Activated naive CD4-positive, alpha-beta T cell (primary cell): ENCODE measurements at regions not wholly inside any gene's neighbourhood (a gene's known extent, or its start where the extent isn't known, plus 50 kb on each side); places are given as distances from the start of the nearest gene placed in this dataset.

Experiments
- DNase-seq, 4 experiments: peaks; one replicate each; lab custom pipeline; 2025; lab: John Stamatoyannopoulos, UW

DNA sequence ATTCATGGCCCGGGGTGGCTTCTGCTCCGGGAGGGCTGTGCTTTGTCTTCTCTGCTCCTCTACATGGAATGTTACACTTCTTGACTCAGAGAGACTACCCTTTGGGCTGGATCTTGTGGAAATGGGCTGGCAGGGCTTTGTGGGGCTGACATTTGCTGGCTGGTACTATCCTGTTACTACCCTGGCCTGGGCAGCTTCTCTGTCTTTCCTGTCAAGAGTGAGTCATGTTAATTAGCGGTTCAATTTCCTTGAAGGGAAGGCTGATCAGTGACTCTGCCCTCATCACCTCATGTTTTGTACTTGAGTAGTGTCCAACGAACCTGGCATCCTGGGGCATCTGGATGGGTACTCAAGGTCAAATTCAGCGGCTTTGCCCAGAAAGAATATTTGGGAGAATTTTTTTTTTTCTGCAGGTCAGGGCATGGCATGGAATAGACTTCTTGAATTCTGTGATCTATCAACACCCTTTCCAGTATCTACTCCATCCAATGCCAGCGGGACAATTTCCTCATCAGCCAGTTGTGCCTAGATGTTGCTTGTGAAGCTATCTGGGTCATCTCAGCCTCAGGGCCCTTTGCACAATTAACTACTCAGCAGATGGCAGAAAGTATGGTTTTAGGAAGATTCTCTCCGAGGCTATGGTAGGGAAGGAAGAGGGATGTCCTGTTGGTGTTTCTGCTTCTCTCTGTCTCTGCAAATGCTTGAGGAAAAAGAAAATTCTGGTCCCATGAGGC lies 140.5 kb upstream of the PLET1 start:
- no peak for DNase-seq

DNA sequence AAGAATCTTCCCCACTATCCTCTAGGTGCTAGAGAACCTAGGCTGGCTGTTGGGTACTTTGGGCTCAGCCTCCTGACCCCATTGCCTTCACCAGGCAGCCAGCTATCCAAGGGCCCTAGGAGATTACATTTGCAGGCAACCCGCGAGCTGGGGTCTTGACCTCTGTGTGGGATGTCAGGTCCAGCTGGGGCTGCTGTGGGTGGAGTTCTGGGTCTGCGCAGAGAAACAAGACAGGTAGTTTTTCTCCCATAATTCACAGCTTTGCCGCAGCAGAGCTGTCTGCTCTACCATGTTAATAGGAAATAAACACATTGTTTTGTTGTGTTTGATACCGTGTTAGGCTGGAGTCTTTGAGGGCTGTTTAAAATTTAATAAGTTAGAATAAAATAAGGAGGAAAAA lies 142.8 kb upstream of the PLET1 start:
- DNase-seq: no peak

DNA sequence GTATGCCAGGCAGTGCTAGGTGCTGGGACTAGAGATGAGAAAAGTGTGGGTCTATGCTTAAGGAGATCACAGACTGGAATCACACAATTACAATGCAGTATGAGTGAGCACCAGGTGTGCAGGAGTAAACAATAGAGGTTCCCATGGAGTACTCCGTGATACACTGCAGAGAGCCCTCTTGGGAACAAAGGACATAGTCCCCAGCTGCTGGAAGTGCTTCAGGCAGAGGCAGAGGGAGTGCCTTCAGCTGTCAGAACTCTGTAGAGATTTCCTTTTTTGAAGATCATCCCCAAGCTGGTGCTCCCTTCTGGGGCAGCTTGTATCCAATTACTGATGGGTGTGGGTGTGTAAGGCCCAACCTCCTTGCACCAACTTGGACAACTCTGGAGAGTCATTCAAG lies 143.5 kb upstream of the PLET1 start:
- DNase-seq: no peak

DNA sequence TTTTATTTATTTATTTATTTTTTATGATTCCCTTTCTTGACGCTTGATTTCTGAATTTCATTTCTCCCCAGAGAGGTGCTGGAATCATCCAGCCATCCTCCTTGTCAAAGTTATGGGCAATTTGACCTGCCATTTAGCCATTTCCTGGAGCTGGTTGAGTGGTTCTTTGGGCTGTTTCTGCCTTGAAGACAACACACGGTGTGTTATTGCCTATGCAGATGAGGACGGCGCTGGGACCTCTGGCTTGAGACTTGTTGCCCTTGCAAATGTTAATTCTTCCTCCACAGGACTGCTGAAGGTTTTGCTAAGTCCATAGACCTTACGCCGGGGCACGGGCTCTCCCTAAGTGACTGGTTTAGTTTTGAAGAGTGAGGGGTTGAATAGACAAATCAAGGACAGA lies 147.9 kb upstream of the PLET1 start:
- no peak for DNase-seq

DNA sequence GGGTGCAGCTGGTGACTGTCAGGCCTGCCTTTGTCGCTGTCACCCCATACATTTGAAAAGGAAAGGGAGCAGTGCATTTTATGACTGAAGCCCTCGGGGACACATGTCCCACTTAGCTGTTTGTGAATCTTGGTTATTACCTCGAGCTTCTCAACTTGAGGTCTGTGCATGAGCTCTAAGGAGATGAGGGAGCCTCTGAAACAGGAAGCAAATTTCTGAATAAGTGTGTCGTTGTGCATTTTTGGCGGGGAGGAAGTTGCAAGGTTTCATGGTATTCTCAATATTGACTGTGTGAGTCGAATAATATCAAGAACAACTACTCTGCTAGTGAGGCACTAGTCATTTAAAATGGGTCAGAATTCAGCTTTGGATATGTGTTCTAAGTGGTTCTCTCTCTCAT lies 149.7 kb upstream of the PLET1 start:
- DNase-seq: no peak

DNA sequence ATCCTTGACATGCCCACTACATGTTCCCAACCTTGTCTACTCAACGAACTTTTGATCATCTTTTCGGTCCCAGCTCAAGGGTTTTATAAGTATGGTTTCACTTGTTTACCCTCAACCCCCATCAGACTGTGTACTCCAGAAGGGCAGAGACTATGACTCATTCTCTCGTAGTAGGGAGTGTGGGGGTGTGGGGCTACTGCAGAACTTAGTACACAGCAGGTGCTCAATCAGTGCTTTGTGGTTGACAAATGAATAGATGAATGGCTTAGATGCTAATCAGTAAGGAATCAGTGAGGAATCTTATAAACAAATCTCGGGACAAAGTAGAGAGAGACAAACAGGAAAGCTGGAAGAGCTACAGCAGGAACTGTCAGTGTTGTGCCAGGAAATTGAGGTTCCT lies 151.7 kb upstream of the PLET1 start:
- DNase-seq: no peak

DNA sequence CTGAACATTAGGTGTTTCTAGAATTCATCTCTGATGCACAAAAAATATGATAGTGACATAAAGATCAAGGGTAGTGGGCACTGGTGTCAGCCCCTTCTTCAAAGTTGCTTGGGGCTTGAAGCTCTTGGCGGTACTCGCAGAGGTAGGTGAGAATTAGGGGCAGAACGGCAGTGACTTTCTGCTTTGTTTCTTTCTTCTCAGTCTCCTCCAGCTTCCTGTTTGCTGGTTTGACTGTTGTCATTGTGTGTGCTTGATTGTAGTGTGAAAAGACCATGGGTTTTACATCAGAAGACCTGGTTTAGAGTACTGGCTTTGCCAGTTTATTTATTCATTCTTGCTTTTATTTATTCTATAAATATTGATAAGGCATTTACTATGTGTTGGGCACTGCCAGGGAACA lies 156.7 kb upstream of the PLET1 start:
- DNase-seq: no peak

DNA sequence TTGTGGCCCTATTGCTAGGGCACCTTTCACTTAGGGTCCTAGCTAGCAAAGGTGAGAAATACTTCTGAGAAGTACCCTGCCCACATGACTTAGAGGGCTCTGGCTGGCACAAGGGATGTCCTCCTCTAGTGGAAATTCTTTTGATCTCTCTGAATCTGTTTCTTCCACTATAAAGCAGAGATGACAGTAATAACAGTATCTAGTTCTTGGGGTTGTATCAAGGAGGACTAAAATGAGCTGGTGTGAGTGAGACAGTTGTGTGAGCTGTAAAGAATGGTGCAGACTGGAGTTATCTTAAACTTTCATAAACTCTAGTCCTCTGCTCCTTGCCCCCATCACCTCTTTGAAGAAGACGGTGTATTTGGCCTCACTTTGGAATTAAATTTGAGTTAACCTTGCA lies 157.8 kb upstream of the PLET1 start:
- no peak for DNase-seq

DNA sequence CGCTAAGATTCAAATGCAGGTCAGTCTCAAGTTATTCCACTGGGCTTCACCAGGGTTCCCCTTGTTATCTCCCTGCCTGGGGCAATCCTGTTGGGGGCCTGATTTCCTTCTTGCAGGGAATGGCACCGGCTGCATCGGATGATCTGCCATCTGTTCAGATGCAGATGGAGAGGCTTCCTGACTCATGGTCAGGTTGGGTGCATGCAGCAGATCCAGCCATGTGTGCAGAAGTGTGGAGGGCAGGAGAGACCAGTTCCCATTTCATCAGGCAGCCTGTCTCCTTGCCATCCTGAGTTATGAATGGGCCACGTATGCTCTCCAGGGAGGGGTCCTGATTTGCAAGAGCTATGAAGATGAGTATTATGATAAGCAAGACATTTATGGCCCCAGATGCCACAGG lies 161.2 kb upstream of the PLET1 start:
- DNase-seq: no peak

DNA sequence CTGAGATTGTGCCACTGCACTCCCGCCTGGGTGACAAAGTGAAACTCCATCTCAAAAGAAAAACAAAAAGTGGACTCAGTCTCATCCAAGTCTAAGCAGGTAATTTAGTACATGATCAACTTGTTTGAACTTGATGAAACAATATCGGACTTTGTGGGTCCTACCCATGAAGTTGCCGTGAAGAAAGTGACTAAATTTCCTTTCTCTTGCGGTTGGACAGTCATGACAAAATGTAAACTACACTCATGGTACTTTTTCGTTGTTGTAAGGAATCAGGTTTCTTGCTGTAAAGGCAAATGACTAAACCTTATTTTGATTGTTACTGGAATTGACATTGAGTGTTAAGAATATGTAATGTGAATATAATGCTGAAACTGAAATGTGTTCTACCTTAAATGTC lies 164.5 kb upstream of the PLET1 start:
- no peak for DNase-seq

DNA sequence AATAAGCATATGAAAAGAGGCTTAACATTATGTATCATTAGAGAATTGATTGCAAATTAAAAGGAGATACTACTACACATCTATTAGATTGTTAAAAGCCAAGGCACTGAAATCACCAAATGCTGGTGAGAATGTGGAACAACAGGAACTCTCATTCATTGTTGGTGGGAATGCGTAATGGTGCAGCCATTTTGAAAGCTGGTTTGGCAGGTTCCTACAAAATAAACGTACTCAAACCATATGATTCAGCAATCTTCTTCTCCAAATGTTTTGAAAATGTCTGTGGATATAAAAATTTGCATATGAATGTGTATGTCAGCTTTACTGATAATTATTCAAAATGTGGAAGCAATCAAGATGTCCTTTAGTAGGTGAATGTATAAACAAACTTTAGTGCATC lies 176.4 kb upstream of the PLET1 start:
- DNase-seq: no peak

DNA sequence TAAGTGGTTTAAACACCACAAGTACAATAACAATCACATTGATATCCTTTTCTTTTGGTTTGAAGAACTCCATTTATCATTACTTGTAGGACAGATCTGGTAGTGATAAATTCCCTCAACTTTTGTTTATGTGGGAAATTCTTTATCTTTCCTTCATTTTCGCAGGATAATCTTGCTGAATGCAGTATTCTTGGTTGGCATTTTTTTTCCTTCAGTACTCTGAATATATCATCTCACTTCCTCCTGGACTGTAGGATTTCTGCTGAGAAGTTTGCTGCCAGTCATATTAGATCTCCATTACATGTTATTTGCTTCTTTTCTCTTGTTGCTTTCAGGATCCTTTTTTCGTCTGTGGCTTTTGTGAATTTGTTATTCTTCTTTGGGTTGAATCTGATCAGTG lies 179.0 kb upstream of the PLET1 start:
- DNase-seq: no peak

DNA sequence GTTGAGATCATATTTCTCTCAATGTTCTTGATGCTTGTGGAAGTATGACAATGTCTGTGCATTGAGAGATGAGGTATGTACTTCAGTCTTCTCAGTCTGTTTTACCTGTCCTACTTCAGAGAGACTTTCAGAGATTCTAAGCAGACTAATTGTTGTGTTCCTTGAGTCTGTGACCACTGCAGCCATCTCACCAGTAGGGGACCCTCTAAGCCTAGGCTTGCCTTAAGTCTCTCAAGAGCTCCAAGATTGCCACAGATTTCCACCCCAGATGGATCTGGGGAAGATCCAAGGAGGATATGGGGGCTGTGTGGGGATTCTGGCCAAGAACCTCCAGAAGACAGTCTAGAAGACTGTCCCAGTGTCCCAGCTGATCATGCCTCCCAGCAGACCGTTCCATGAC lies 179.9 kb upstream of the PLET1 start:
- DNase-seq: no peak

DNA sequence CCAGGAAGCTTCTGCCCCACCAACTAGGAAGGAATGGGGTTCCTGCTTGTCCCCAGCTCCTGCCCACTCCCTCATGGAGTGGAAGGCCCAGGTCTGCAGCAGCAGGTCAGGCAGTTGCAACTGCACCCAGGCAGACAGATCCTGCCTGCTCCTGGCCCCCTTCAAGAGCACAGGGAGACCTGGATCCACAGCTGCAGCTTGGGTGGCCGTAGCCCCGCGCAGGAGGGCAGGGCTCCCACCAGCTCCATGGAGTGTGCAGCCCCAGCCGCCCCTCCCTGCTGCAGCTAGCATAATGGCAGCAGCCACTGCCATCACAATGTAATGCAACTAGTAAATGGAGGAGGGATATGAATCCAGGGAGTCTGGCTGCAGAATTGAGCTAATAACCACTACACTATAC lies 187.5 kb upstream of the PLET1 start:
- DNase-seq: no peak

DNA sequence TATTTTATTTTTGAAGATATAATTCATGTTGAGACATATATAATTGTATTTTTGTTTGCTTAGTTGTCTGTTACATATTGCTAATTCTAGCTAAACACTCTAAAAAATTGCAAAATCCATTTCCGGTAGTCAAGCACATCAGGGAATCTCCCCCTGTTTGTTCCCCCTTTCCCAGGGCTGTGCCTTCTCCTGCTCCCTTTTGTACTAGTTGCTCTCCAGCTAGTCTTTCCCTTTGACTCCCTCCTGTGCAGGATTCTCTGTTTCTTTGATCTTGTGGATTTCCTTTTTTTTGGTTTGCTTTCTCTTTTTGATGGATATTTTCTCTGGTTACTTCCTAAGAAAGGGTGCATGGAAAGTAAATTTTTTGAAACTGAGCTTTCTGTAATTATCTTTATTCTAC lies 188.1 kb upstream of the PLET1 start:
- no peak for DNase-seq

DNA sequence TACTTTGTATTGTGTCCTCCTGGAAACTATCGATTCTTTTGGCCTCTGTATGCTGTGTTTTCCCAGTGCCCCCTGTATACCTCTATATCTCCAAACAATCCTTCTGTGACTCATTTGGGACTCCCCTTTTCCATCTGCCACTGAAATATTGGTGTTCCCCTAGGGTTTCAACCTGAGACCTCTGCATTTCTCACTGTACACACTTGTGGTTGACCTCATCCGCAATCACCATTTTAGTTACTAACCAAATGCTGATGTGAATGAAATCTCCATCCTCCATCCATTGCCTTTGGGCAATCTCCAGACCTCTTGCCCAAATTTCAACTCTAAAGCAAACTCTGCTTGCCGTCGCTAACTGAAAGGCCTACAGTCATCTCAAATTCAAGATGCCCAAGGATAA lies 190.6 kb upstream of the PLET1 start:
- DNase-seq: no peak

DNA sequence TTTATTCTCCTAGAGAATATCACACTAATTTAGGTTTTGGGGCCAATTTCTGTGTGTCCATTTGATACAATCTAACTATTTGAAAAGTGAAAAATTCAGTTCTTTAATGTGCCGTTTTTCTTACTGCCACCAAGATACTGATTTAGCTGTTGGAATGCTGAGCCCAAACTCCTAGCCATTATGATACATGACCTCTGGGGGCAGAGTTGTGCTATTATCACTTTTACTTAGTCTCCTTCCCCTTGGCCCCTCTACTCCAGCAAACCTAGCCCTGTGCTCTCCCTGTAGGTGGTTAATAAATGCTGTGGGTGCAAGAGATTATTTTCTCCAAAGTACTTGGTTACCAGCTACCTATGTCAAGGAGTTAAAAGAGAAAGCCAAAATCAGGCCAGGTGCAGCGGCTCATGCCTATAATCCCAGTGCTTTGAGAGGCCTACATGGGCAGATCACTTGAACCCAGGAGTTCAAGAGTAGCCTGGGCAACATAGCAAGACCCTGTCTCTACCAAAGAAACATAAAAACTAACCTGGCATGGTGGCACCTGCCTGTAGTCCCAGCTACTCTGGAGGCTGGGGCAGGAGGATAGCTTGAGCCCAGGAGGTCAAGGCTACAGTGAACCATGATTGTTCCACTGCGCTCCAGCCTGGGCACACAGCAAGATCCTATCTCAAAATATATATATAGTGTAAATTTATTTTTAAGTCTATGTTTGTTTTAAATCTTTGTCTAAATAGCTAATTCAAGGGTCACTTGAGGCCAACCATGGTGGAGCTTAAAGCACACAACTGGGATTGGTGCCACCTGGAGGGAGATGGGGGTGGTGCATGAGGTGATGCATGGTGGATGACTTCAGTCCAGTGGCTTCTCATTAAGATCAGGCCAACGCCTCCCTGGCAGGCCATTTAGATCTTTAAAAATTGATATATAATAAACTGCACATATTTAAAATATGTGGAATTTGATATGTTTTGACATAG lies 193.2 kb upstream of the PLET1 start:
- peak in 2 of 4 experiments; percentile 9 to 15 for DNase-seq

DNA sequence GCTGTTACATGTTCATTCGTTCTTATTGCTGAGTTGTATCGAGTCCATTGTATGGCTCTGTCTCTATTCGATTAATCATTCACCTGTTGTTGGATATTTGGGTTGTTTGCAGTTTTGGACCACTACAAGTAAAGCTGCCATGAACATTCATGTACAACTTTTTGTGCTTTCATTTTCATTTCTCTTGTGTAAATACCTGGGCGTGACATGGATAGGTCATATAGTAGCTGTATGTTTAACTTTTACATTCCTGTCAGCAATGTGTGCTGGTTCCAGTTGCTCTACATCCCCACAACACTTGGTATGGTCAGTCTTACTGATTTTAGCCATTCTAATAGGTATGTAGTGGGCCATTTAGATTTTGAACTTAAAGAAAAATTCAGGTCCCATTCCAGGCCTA lies 194.2 kb upstream of the PLET1 start:
- no peak for DNase-seq

DNA sequence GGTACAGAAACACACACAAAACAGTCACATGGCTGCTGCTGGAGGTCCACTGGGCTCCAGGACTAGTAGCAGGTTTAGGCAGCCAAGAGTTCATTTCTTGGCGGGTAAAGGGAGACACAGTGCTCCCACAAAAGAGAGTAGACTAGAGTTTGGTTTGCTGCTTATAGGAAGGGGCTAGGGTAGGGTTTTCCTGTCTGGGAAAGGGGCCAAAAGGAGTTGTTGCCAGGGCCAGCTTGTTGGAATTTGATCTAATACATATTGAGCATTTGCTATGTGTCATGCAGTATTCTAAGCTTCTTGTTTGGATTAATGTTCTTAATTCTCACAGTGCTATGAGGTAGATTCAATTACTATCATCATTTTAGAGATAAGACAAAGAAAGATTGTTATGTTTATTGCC lies 195.1 kb upstream of the PLET1 start:
- no peak for DNase-seq

DNA sequence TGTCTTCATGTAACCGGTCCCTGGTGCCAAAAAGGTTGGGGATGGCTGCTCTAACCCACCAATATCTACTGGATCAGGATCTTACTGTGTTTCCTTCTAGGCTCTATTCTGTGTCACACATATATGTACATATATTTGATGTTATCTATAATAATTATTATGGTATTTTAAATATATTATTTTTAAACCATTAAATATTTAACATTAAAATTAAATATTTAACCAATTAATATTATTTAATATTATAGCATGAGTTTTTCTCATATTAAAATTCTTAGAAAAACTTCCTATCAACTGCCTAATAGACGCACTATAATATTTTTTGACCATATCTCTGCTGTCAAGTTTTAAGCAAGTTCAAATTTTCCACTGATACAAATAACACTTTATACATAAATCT lies 196.9 kb upstream of the PLET1 start:
- DNase-seq: no peak

DNA sequence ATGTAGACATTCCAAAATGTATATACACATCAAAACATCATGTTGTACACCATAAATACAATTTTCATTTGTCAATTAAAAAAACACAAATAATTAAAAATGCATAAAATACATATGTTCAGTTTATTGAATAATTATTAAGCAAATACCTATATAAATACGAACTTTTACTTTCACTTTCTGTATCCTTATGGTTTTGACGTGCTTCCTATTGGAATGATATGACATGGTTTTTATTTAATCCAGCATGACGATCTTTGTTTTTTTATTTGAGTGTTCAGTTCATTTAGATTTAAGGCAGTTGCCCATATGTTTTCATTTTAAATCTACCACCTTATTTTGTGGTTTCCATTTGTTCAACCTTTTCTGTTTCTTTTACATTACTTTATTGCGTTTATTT lies 198.3 kb upstream of the PLET1 start:
- no peak for DNase-seq

DNA sequence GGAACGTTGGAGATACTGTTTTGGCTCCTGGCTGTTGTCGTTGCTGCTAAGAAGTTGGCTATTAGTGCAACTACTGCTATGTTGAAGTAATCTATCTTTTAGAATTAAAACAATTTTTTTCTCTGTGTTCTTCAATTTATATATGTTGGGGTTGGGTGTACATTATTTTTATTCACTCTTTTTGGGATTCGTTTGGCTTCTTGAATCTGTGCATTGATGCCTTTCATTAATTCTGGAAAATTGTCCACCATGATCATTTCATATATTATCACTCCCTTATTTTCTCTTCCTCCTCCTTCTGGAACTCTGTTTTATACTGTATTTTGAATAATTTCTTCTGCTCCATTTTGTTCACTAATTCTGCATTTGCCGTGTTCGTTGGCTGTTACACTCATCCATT lies 199.5 kb upstream of the PLET1 start:
- DNase-seq: no peak

DNA sequence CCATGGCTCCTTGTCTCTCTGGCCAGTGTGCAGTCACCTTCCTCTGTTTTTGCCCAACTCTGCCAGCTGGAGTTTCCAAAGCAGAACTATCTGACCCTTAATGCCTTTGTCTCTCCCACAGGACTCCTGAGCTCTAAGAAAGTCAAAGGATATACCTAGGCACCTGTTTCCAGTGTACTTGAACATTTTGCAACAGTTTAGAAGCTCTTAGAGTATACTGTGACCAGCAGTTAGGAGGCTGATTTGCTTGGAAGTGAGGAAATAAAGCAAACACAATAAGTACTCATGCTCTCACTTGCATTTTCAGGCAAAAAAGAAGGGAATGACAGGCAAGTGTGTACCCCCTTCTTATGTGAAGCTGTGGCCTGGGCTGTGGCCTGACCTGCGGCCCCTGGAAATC lies 204.3 kb upstream of the PLET1 start:
- DNase-seq: no peak
